WTC11 (cell line): ENCODE measurements at regions not wholly inside any gene's neighbourhood (a gene's known extent, or its start where the extent isn't known, plus 50 kb on each side); places are given as distances from the start of the nearest gene placed in this dataset.

Experiments
- AFF4 ChIP-seq: sonication (generic); formaldehyde crosslinking; IDR thresholded peaks from 2 replicates; pipeline ENCODE4 v1.8.1; 2023; ENCODE audit warnings: mild to moderate bottlenecking, missing genetic modification reagents, borderline replicate concordance
- CTCF ChIP-seq: fragments of 200-600 bp; IDR thresholded peaks from 2 replicates; pipeline ENCODE4 v1.8.0; 2022; ENCODE audit warnings: antibody characterized with exemption
- MAX ChIP-seq: sonication (generic); formaldehyde crosslinking; IDR thresholded peaks from 2 replicates; pipeline ENCODE4 v1.8.0; 2022; ENCODE audit warnings: mild to moderate bottlenecking, missing genetic modification reagents
- NFATC4 ChIP-seq: fragments of 250-450 bp; sonication (Bioruptor Pico); IDR thresholded peaks from 2 replicates; pipeline ENCODE4 v1.9.0; 2021; ENCODE audit warnings: mild to moderate bottlenecking
- ZBTB21 ChIP-seq: sonication (generic); formaldehyde crosslinking; IDR thresholded peaks from 2 replicates; pipeline ENCODE4 v1.8.1; 2023; ENCODE audit warnings: mild to moderate bottlenecking, missing genetic modification reagents, borderline replicate concordance
- ZNF317 ChIP-seq: sonication (generic); formaldehyde crosslinking; IDR thresholded peaks from 2 replicates; pipeline ENCODE4 v1.8.1; 2023; ENCODE audit warnings: low read depth, mild to moderate bottlenecking, moderate library complexity, missing genetic modification reagents, borderline replicate concordance
- ZSCAN18 ChIP-seq: fragments of 250-450 bp; sonication (Bioruptor Pico); IDR thresholded peaks from 2 replicates; pipeline ENCODE4 v2.1.2; 2022; ENCODE audit warnings: mild to moderate bottlenecking, moderate library complexity
- TF ChIP-seq, protein P1 (sequence below): sonication (generic); formaldehyde crosslinking; IDR thresholded peaks from 2 replicates; pipeline ENCODE4 v1.8.0; 2022; ENCODE audit warnings: mild to moderate bottlenecking, missing genetic modification reagents

- TF ChIP-seq NFATC4: no peak
- no peak for TF ChIP-seq ZBTB21 (CRISPR knock-in tag)
- no peak for TF ChIP-seq ZNF317 (CRISPR knock-in tag)
- TF ChIP-seq MAX (CRISPR knock-in tag): no peak
- TF ChIP-seq ZSCAN18: no peak
- TF ChIP-seq AFF4 (CRISPR knock-in tag): no peak
- TF ChIP-seq CTCF: no peak
- TF ChIP-seq, protein P1, sequence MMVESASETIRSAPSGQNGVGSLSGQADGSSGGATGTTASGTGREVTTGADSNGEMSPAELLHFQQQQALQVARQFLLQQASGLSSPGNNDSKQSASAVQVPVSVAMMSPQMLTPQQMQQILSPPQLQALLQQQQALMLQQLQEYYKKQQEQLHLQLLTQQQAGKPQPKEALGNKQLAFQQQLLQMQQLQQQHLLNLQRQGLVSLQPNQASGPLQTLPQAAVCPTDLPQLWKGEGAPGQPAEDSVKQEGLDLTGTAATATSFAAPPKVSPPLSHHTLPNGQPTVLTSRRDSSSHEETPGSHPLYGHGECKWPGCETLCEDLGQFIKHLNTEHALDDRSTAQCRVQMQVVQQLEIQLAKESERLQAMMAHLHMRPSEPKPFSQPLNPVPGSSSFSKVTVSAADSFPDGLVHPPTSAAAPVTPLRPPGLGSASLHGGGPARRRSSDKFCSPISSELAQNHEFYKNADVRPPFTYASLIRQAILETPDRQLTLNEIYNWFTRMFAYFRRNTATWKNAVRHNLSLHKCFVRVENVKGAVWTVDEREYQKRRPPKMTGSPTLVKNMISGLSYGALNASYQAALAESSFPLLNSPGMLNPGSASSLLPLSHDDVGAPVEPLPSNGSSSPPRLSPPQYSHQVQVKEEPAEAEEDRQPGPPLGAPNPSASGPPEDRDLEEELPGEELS: no peak
These were observed 1255.7 kb upstream of the LRRTM3 start for GRCh38 chr10:65670087-65670486.
